Keratinocyte (primary cell): ENCODE measurements at regions not wholly inside any gene's neighbourhood (a gene's known extent, or its start where the extent isn't known, plus 50 kb on each side); places are given as distances from the start of the nearest gene placed in this dataset.

Experiments
- DNase-seq: peaks from one replicate; pipeline ENCODE4 v3.0.0-alpha.2; 2011; ENCODE audit warnings: low read depth, missing footprints, low spot score
- FAIRE-seq: peaks from 2 replicates; lab custom pipeline; 2011; peaks lifted over from hg19 to GRCh38; lab: Jason Lieb, UNC
- H2AFZ ChIP-seq: 2 replicates; pipeline ENCODE4 v1.6.0; 2012; ENCODE audit warnings: low read length, control low read depth, inconsistent platforms; ENCODE audit not compliant: control insufficient read depth
- H3K27ac ChIP-seq: 2 replicates; pipeline ENCODE4 v1.5.1; 2011; ENCODE audit warnings: low read length; ENCODE audit not compliant: control insufficient read depth, insufficient read depth
- H3K27me3 ChIP-seq: 3 replicates; pipeline ENCODE4 v1.6.0; 2011; ENCODE audit warnings: low read length; ENCODE audit not compliant: control insufficient read depth, insufficient read depth; ENCODE audit errors: extremely low read depth
- H3K36me3 ChIP-seq, 2 experiments: 2 replicates in 1 of 2; 3 replicates in 1 of 2; pipeline ENCODE4 v1.5.1; 2011; ENCODE audit warnings: low read length in 2 of 2, mild to moderate bottlenecking in 1 of 2; ENCODE audit not compliant: control insufficient read depth in 2 of 2, insufficient read depth in 2 of 2; ENCODE audit errors: extremely low read depth in 1 of 2
- H3K4me1 ChIP-seq: 3 replicates; pipeline ENCODE4 v1.5.1; 2011; ENCODE audit warnings: low read length; ENCODE audit not compliant: control insufficient read depth, insufficient read depth; ENCODE audit errors: extremely low read depth
- H3K4me2 ChIP-seq: 3 replicates; pipeline ENCODE4 v1.6.0; 2011; ENCODE audit warnings: low read depth, low read length; ENCODE audit not compliant: control insufficient read depth, insufficient read depth; ENCODE audit errors: extremely low read depth
- H3K4me3 ChIP-seq, 3 experiments: fragments of 200-600 bp in 1 of 3; sonication (generic) in 1 of 3; 2 replicates in 2 of 3; 3 replicates in 1 of 3; pipeline ENCODE4 v1.5.1; 2011 to 2016; ENCODE audit warnings: low read length in 3 of 3, mild to moderate bottlenecking in 3 of 3, control low read depth in 2 of 3, inconsistent platforms in 1 of 3, low read depth in 1 of 3, mixed read lengths in 1 of 3, mixed run types in 1 of 3, moderate library complexity in 1 of 3; ENCODE audit not compliant: control insufficient read depth in 2 of 3, insufficient read depth in 2 of 3; ENCODE audit errors: extremely low read depth in 1 of 3
- H3K79me2 ChIP-seq: 2 replicates; pipeline ENCODE4 v1.6.0; 2012; ENCODE audit warnings: low read length; ENCODE audit not compliant: control insufficient read depth, insufficient read depth
- H3K9ac ChIP-seq: 3 replicates; pipeline ENCODE4 v1.6.0; 2011; ENCODE audit warnings: low read length; ENCODE audit not compliant: control insufficient read depth, insufficient read depth; ENCODE audit errors: extremely low read depth
- H3K9me1 ChIP-seq: 3 replicates; pipeline ENCODE4 v1.6.0; 2011; ENCODE audit warnings: low read length; ENCODE audit not compliant: control insufficient read depth, insufficient read depth; ENCODE audit errors: extremely low read depth
- H3K9me3 ChIP-seq: 2 replicates; pipeline ENCODE4 v1.5.1; 2012; ENCODE audit warnings: low read depth, low read length; ENCODE audit not compliant: control insufficient read depth
- H4K20me1 ChIP-seq: 3 replicates; pipeline ENCODE4 v1.6.0; 2011; ENCODE audit warnings: low read length; ENCODE audit not compliant: control insufficient read depth, insufficient read depth; ENCODE audit errors: extremely low read depth
- EZH2 ChIP-seq: IDR thresholded peaks from one replicate; pipeline ENCODE4 v1.6.1; 2012; ENCODE audit warnings: inconsistent platforms, mild to moderate bottlenecking, low read length, moderate library complexity
- dilution Hi-C: fragments of 300-500 bp; cut with MboI; formaldehyde crosslinking; loops from one replicate; pipeline ENCODE4 v1.7.0; 2020; ENCODE audit warnings: low sequenced_read_pairs; ENCODE audit not compliant: extremely low pct_ligation_motif_present
- TF ChIP-seq, protein P1 (sequence below), 3 experiments: IDR thresholded peaks in 1 of 3; conservative IDR thresholded peaks in 1 of 3; optimal IDR thresholded peaks in 1 of 3; 2 replicates in 2 of 3; 3 replicates in 1 of 3; pipeline versions ENCODE3 to v1.5.1; 2011; ENCODE audit warnings: low read length in 3 of 3, mild to moderate bottlenecking in 3 of 3, moderate library complexity in 2 of 3, control low read depth in 1 of 3, inconsistent platforms in 1 of 3; ENCODE audit not compliant: insufficient read depth in 2 of 3; ENCODE audit errors: extremely low read depth in 1 of 3

DNA sequence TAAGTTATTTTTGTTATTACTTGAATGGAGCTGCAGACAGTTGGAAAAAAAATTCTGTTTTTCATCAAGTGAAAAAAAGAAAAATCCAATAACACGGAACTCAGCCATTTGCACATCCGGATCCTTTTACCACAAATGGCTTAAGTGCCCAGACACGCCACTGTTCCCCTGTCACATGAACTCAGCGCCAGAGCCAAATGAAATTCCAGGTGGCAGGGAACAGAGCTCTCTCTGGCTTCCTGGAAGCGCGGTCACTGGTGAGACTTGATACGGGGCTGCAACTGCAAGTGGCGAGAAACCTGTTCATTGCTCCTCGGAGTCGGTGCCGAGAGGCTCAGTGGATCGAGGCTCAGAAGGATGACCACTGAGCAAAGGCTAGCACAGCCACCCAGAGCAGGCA lies 60.8 kb upstream of the NPTX2 start:
- peaks cover 2% of the 10 kb centered on the region for H3K9me3 ChIP-seq
- no peaks in the 10 kb centered on the region for H3K27me3 ChIP-seq
- H3K4me1 ChIP-seq = no peaks in the 10 kb centered on the region
- TF ChIP-seq EZH2 = no peak
- TF ChIP-seq, protein P1, sequence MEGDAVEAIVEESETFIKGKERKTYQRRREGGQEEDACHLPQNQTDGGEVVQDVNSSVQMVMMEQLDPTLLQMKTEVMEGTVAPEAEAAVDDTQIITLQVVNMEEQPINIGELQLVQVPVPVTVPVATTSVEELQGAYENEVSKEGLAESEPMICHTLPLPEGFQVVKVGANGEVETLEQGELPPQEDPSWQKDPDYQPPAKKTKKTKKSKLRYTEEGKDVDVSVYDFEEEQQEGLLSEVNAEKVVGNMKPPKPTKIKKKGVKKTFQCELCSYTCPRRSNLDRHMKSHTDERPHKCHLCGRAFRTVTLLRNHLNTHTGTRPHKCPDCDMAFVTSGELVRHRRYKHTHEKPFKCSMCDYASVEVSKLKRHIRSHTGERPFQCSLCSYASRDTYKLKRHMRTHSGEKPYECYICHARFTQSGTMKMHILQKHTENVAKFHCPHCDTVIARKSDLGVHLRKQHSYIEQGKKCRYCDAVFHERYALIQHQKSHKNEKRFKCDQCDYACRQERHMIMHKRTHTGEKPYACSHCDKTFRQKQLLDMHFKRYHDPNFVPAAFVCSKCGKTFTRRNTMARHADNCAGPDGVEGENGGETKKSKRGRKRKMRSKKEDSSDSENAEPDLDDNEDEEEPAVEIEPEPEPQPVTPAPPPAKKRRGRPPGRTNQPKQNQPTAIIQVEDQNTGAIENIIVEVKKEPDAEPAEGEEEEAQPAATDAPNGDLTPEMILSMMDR (optimal IDR thresholded peaks at IDR 0.05 in 1 of 3, IDR thresholded peaks at IDR 0.05 in 1 of 3, conservative IDR thresholded peaks at IDR 0.05 in 1 of 3; ENCODE audit: extremely low read depth in 1 of 3, insufficient read depth in 2 of 3, low read length in 3 of 3) = no peak
- H3K9ac ChIP-seq = no peak overlapping the region
- no peak for DNase-seq
- no peak overlapping the region for H3K4me3 ChIP-seq
- no peak overlapping the region for H2AFZ ChIP-seq
- no peak overlapping the region for H3K4me2 ChIP-seq
- FAIRE-seq = no peak
- no peaks in the 10 kb centered on the region for H3K9me1 ChIP-seq
- H3K27ac ChIP-seq = no peak overlapping the region
- H3K79me2 ChIP-seq = no peaks in the 10 kb centered on the region
- dilution Hi-C loops = no loop called here
- H4K20me1 ChIP-seq = no peaks in the 10 kb centered on the region
- no peaks in the 10 kb centered on the region for H3K36me3 ChIP-seq

DNA sequence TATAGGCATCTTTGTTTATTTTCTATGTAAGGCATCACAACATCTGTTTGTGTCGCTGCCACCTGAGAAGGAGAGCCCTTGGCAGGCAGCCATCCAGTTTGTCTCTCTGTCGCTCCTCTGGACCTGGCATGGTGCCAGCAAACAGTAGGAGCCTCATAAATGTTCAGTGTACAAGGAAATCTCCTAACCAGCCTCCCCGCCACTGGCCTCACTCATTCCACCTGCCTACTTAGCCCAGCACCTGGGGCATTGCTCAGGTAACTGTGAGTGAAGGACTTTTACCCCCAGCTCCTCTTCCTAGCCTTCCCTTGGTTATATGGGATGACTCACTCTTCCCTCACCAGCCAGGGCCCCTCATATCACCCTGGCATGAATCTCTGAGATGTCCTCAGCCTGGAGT lies 61.7 kb upstream of the NPTX2 start:
- dilution Hi-C loops = no loop called here
- Histone ChIP-seq H3K4me2 (no peak overlapping the region), H2AFZ (no peak overlapping the region), H3K36me3 (no peaks in the 10 kb centered on the region), H3K79me2 (no peaks in the 10 kb centered on the region), H3K9ac (no peak overlapping the region), H3K27me3 (no peaks in the 10 kb centered on the region), H4K20me1 (no peaks in the 10 kb centered on the region), H3K27ac (no peak overlapping the region), H3K9me1 (no peaks in the 10 kb centered on the region), H3K9me3 (peaks cover 3% of the 10 kb centered on the region), H3K4me1 (no peaks in the 10 kb centered on the region), H3K4me3 (no peak overlapping the region)
- no peak for FAIRE-seq
- TF ChIP-seq, protein P1 (optimal IDR thresholded peaks at IDR 0.05 in 1 of 3, IDR thresholded peaks at IDR 0.05 in 1 of 3, conservative IDR thresholded peaks at IDR 0.05 in 1 of 3; ENCODE audit: extremely low read depth in 1 of 3, insufficient read depth in 2 of 3, low read length in 3 of 3) = no peak
- no peak for TF ChIP-seq EZH2
- no peak for DNase-seq
